ENCODE measurements at regions not wholly inside any gene's neighbourhood (a gene's known extent, or its start where the extent isn't known, plus 50 kb on each side); places are given as distances from the start of the nearest gene placed in this dataset.

- in situ Hi-C loops (cut with HindIII; ENCODE audit: low pct_unique_long_range_greater_than_20kb, low sequenced_read_pairs) = no loop called here
- peak in 1 of 2 experiments; percentile 99 for DNase-seq (ENCODE audit: low read depth in 1 of 2, low spot score in 1 of 2)
Measured at GRCh38 chr20:50312682-50313521, 122.3 kb downstream of the CEBPB start.

GRCh38 chr20:50313522-50313820, 122.8 kb downstream of the CEBPB start:
- TF ChIP-seq JUND (IDR thresholded peaks at IDR 0.05; ENCODE audit: low read depth) = no peak
- no peak for DNase-seq (ENCODE audit: low read depth in 1 of 2, low spot score in 1 of 2)
- in situ Hi-C loops (cut with HindIII; ENCODE audit: low pct_unique_long_range_greater_than_20kb, low sequenced_read_pairs) = no loop called here

More at GRCh38 chr20:50312682-50313521, 122.3 kb downstream of the CEBPB start:
- no peak for TF ChIP-seq JUND (IDR thresholded peaks at IDR 0.05; ENCODE audit: low read depth)

- in situ Hi-C loops (cut with HindIII; ENCODE audit: low pct_unique_long_range_greater_than_20kb, low sequenced_read_pairs) = no loop called here
- no peak for DNase-seq (ENCODE audit: low read depth in 1 of 2, low spot score in 1 of 2)
- TF ChIP-seq JUND (IDR thresholded peaks at IDR 0.05; ENCODE audit: low read depth) = no peak
Measured at GRCh38 chr20:50313827-50314677, 123.4 kb downstream of the CEBPB start.

DNA sequence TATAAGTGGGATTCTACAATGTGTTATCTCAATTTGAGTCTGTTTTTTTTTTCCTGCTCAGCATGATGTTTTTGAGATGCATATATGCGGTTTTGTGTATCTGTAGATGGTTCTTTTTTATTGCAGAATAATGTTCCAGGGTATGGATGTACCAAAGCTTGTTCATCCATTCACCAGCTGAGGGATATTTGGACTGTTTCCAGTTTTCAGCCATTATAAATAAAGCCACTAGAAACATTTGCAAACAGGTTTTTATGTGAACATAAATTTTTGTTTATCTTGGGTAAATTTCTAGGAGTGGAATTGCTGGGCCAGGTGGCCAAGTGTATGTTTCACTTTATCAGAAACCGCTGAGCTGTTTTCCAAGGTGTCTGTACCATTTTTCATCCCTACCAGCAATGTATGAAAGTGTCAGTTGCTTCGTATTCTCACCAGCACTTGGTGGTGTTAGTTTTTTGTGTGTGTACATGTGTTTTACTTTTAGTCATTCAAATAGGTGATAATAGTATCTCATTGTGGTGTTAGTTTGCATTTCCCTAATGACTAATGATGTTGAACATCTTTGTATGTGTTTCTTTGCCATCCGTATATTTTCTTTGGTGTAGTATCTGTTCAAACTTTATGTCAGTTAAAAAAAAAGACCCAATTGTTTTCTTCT, 124.2 kb downstream of the CEBPB start:
- DNase-seq (ENCODE audit: low read depth in 1 of 2, low spot score in 1 of 2) = no peak
- in situ Hi-C loops (cut with HindIII; ENCODE audit: low pct_unique_long_range_greater_than_20kb, low sequenced_read_pairs) = no loop called here
- no peak for TF ChIP-seq JUND (IDR thresholded peaks at IDR 0.05; ENCODE audit: low read depth)

- no peak for TF ChIP-seq JUND (IDR thresholded peaks at IDR 0.05; ENCODE audit: low read depth)
- no peak for DNase-seq (ENCODE audit: low read depth in 1 of 2, low spot score in 1 of 2)
- in situ Hi-C loops (cut with HindIII; ENCODE audit: low pct_unique_long_range_greater_than_20kb, low sequenced_read_pairs) = no loop called here
Measured at GRCh38 chr20:50315586-50316551, 125.2 kb downstream of the CEBPB start.

DNA sequence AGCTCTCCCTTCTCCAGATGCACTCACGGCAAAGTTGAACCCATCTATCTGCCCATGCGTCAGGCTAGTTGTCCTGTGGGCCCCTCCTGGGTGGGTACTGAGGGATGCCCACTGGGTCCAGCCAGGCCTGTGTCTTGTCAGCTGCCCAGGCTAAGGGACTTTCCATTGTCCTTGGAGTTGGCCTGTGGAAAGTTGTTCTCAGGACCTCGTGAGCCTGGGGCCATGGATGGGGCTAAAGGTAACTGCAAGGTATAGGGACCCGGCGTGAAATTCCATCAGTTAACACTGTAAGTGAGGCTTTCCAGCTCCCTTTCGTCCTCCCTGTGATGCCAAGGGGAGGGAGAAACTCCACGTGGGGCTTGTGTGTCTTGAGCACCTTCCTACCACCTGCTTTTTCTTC, 126.5 kb downstream of the CEBPB start:
- in situ Hi-C loops (cut with HindIII; ENCODE audit: low pct_unique_long_range_greater_than_20kb, low sequenced_read_pairs) = no loop called here

GRCh38 chr20:50317609-50318008, 127.0 kb downstream of the CEBPB start:
- in situ Hi-C loops (cut with HindIII; ENCODE audit: low pct_unique_long_range_greater_than_20kb, low sequenced_read_pairs) = no loop called here
- TF ChIP-seq JUND (IDR thresholded peaks at IDR 0.05; ENCODE audit: low read depth) = no peak
- no peak for DNase-seq (ENCODE audit: low read depth in 1 of 2, low spot score in 1 of 2)

More for the DNA sequence above, 126.5 kb downstream of the CEBPB start:
- no peak for DNase-seq (ENCODE audit: low read depth in 1 of 2, low spot score in 1 of 2)
- no peak for TF ChIP-seq JUND (IDR thresholded peaks at IDR 0.05; ENCODE audit: low read depth)

DNA sequence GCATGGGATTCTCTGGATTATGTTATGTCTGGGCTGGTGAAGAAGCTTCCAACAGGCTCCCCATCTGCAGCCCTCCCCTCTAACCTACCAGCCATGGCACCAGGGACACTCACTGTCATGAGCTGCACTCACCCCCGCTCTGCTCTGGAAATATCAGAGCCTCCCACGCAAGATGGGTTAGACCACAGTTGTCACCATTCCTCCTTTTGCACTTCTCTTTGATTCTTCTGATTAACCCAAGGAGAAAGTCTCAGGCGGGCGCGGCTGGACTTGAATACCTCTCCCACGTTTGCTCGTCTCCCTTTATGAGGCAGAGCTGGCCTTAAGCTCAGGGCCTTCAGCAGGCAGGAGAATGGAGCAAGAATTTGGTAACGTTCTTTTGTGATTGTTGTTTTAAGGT, 128.1 kb downstream of the CEBPB start:
- in situ Hi-C loops (cut with HindIII; ENCODE audit: low pct_unique_long_range_greater_than_20kb, low sequenced_read_pairs) = no loop called here
- DNase-seq (ENCODE audit: low read depth in 1 of 2, low spot score in 1 of 2) = no peak
- no peak for TF ChIP-seq JUND (IDR thresholded peaks at IDR 0.05; ENCODE audit: low read depth)

DNA sequence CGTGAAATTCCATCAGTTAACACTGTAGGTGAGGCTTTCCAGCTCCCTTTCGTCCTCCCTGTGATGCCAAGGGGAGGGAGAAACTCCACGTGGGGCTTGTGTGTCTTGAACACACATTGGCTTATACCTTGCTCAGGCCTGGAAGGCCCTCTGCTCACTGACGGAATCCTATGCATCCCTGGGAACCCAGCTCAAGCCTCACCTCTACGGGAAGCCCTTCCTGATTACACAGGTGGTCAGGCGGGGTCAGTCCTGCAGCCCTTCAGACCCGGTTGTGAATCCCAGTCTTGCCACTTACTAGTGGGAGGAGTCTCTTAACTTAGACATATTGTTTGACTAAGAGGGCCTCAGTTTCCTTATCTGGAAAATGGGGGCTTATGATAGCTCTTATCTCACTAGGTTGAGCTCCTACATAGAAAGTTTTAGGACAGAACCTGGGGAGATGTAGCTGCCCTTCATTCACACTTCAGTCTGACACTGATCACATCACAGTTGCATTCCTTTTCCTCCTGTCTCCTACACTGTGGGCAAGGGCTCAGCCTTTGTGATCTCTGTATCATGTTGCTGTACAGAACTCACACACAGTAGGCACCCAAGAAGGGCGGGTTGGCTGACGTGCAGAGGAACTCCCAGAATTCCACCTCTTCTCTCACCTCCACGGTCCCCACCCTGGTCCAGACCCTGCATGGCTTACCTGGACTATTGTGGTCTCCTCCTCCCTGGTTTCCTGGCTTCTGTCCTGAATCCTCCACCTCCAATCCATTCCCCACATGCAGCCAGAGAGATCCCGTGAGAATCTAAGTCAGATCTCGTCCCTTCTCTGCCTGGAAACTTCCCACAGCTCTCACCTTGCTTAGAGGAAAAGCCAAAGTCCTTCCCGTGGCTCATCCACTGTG, 129.6 kb downstream of the CEBPB start:
- in situ Hi-C loops (cut with HindIII; ENCODE audit: low pct_unique_long_range_greater_than_20kb, low sequenced_read_pairs) = no loop called here
- no peak for DNase-seq (ENCODE audit: low read depth in 1 of 2, low spot score in 1 of 2)
- no peak for TF ChIP-seq JUND (IDR thresholded peaks at IDR 0.05; ENCODE audit: low read depth)

DNA sequence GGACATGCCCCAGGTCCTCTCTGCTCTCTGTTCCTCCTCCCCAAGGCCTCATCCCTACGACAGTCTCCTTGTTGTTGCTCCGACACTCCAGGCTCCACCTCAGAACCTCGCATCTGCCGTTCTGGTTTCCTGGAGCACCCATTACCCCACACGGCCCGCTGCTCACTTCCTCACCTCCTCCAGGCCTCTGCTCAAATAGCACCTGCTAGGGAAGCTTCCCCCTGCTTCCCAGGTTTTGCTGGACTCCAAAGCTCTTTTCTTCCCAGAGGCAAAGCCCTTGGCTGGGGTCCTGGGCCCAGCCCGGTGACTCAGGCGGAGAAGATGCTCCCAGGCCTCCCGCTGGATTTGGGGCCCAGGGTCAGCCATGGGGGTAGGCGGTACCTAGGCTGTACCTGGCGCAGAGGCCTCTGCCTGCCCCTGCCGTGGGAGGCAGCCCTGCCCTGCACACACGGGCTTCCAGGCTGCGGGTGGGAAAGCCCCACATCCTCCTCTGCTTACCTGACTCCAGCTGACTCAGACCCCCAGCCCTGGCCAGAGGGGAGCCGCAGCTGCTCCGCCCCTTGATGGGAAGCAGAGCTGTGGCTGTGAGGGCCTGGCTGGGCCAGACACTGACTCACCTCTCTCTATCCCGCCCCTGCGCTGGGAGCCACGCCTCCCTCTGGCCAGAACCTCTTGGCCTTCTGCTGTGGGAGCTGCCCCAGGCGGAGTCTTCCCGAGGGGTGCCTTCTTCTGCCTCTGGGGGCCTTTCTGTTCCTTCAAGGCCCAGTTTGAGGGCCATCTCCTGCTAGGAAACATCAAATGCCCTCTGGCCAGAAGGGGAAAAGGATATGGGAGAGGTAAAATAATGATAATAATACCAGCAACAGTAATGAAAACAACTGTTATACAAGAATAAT, 130.5 kb downstream of the CEBPB start:
- peak; percentile 81 to 86 for DNase-seq (ENCODE audit: low read depth in 1 of 2, low spot score in 1 of 2)
- no peak for TF ChIP-seq JUND (IDR thresholded peaks at IDR 0.05; ENCODE audit: low read depth)
- in situ Hi-C loops (cut with HindIII; ENCODE audit: low pct_unique_long_range_greater_than_20kb, low sequenced_read_pairs) = no loop called here
